Motor neuron (in vitro differentiated cells): ENCODE measurements at regions not wholly inside any gene's neighbourhood (a gene's known extent, or its start where the extent isn't known, plus 50 kb on each side); places are given as distances from the start of the nearest gene placed in this dataset.
A peak's percentile ranks its signal among the peaks of the same experiment; 100 is the strongest.

Experiments used
- ATAC-seq, 8 experiments: fragments of 200-7000 bp; cut with Tn5 transposase; replicated peaks in 6 of 8; 2 replicates each; pipeline ENCODE4 v1.8.0; 2021; ENCODE audit warnings: mild to moderate bottlenecking in 8 of 8, moderate library complexity in 8 of 8
- H3K27ac ChIP-seq, 2 donors: fragments of 250-450 bp; sonication (Bioruptor Pico); 2 replicates each; pipeline ENCODE4 v1.9.0; 2021; ENCODE audit warnings: antibody characterized with exemption in 2 of 2, mild to moderate bottlenecking in 2 of 2, moderate library complexity in 1 of 2
- H3K4me1 ChIP-seq, 2 donors: fragments of 250-450 bp; sonication (Bioruptor Pico); replicated peaks in 1 of 2; 2 replicates each; pipeline ENCODE4 v1.6.1; 2021; ENCODE audit warnings: antibody characterized with exemption in 2 of 2, mild to moderate bottlenecking in 2 of 2, moderate library complexity in 1 of 2
- H3K4me3 ChIP-seq, 5 donors: fragments of 250-450 bp; sonication (Bioruptor Pico); 2 replicates each; pipeline ENCODE4 v1.9.0; 2021; ENCODE audit warnings: antibody characterized with exemption in 5 of 5, mild to moderate bottlenecking in 5 of 5, moderate library complexity in 4 of 5
- WGBS, 10 experiments: fragments of 450-650 bp; shearing (Covaris generic); methylation state at CpG; one replicate each; pipeline ENCODE4 v1.0.0; 2022; 5-methylcytosine and 5-hydroxymethylcytosine counted together
- in situ Hi-C, 9 experiments: fragments of 400-800 bp; cut with MboI; loops; one replicate each; pipeline ENCODE4 v1.15.0; 2021; ENCODE audit warnings: low sequenced_read_pairs in 9 of 9, low pct_unique_long_range_greater_than_20kb in 2 of 9; ENCODE audit not compliant: unreplicated experiment in 9 of 9

GRCh38 chr4:96465834-96466233, 625.9 kb downstream of the PDHA2 start:
- no peak for ATAC-seq
- WGBS, 10 experiments, result 0 to 100% (median 47%) methylated on average over 2 of the region's 2 CpGs; no CpG with 5 or more reads in 2 of the 10 experiments
- in situ Hi-C loops, result no loop called here
- Histone ChIP-seq H3K4me3 (no peak overlapping the region), H3K4me1 (no peaks in the 10 kb centered on the region), H3K27ac (no peak overlapping the region)

GRCh38 chr4:96471956-96472867, 632.3 kb downstream of the PDHA2 start:
- H3K4me3 ChIP-seq, result no peak overlapping the region
- ATAC-seq, result peak in 2 of 8 experiments; percentile 53 to 80
- no peak overlapping the region for H3K27ac ChIP-seq
- in situ Hi-C loops, result no loop called here
- H3K4me1 ChIP-seq, result peaks cover 0 to 3% of the 10 kb centered on the region in 2 donors

- 0 to 100% (median 63%) methylated on average over 1 of the region's 1 CpG; no CpG with 5 or more reads in 1 of the 10 experiments for WGBS, 10 experiments
- H3K4me3 ChIP-seq, result no peak overlapping the region
- ATAC-seq, result peak in 4 of 8 experiments; percentile 35 to 44 (median 40)
- in situ Hi-C loops, result no loop called here
- no peak overlapping the region for H3K27ac ChIP-seq
- H3K4me1 ChIP-seq, result peaks cover 0 to 3% of the 10 kb centered on the region in 2 donors
Observed at GRCh38 chr4:96473246-96473645, 633.4 kb downstream of the PDHA2 start.

- no peak for ATAC-seq
- no peaks in the 10 kb centered on the region for H3K4me1 ChIP-seq
- no peak overlapping the region for H3K27ac ChIP-seq
- in situ Hi-C loops, result no loop called here
- no peak overlapping the region for H3K4me3 ChIP-seq
- WGBS, 10 experiments, result 0 to 96% (median 72%) methylated on average over 1 to 3 of the region's 4 CpGs; no CpG with 5 or more reads in 3 of the 10 experiments
Observed at GRCh38 chr4:96483308-96484030, 643.6 kb downstream of the PDHA2 start.

GRCh38 chr4:96486563-96486962, 646.7 kb downstream of the PDHA2 start:
- ATAC-seq, result no peak
- Histone ChIP-seq H3K4me1 (no peaks in the 10 kb centered on the region), H3K4me3 (no peak overlapping the region), H3K27ac (no peak overlapping the region)
- in situ Hi-C loops, result no loop called here

GRCh38 chr4:96497621-96498020, 657.7 kb downstream of the PDHA2 start:
- ATAC-seq, result no peak
- in situ Hi-C loops, result no loop called here
- Histone ChIP-seq H3K27ac (no peak overlapping the region), H3K4me3 (no peak overlapping the region), H3K4me1 (no peaks in the 10 kb centered on the region)
- WGBS, 10 experiments, result 0 to 100% (median 57%) methylated on average over 1 to 2 of the region's 2 CpGs; no CpG with 5 or more reads in 1 of the 10 experiments

GRCh38 chr4:96504386-96504785, 664.5 kb downstream of the PDHA2 start:
- in situ Hi-C loops, result no loop called here
- no peak for ATAC-seq
- Histone ChIP-seq H3K4me3 (no peak overlapping the region), H3K27ac (no peak overlapping the region), H3K4me1 (no peaks in the 10 kb centered on the region)
- 2 to 93% (median 73%) methylated on average over 2 to 5 of the region's 5 CpGs; no CpG with 5 or more reads in 1 of the 10 experiments for WGBS, 10 experiments

- Histone ChIP-seq H3K4me3 (no peak overlapping the region), H3K4me1 (no peaks in the 10 kb centered on the region), H3K27ac (no peak overlapping the region)
- no peak for ATAC-seq
- in situ Hi-C loops, result no loop called here
- 0 to 100% (median 29%) methylated on average over 1 to 2 of the region's 2 CpGs; no CpG with 5 or more reads in 3 of the 10 experiments for WGBS, 10 experiments
Observed at GRCh38 chr4:96509039-96509741, 669.3 kb downstream of the PDHA2 start.

GRCh38 chr4:96519291-96519690, 679.4 kb downstream of the PDHA2 start:
- WGBS, 10 experiments, result 0 to 100% (median 33%) methylated on average over 1 of the region's 1 CpG; no CpG with 5 or more reads in 2 of the 10 experiments

GRCh38 chr4:96521046-96521536, 681.2 kb downstream of the PDHA2 start:
- peaks cover 0 to 6% of the 10 kb centered on the region in 2 donors for H3K4me1 ChIP-seq
- no peak overlapping the region for H3K27ac ChIP-seq
- WGBS, 10 experiments, result 100% methylated on average over 5 of the region's 18 CpGs; no CpG with 5 or more reads in 9 of the 10 experiments
- in situ Hi-C loops, result no loop called here
- H3K4me3 ChIP-seq, result no peak overlapping the region
- no peak for ATAC-seq

More at GRCh38 chr4:96519291-96519690, 679.4 kb downstream of the PDHA2 start:
- in situ Hi-C loops, result no loop called here
- no peak overlapping the region for H3K27ac ChIP-seq
- H3K4me1 ChIP-seq, result peaks cover 0 to 6% of the 10 kb centered on the region in 2 donors
- no peak overlapping the region for H3K4me3 ChIP-seq
- no peak for ATAC-seq

- H3K27ac ChIP-seq, result no peak overlapping the region
- in situ Hi-C loops, result no loop called here
- ATAC-seq, result no peak
- 0 to 100% (median 77%) methylated on average over 1 to 5 of the region's 5 CpGs for WGBS, 10 experiments
- H3K4me3 ChIP-seq, result no peak overlapping the region
- H3K4me1 ChIP-seq, result peaks cover 0 to 6% of the 10 kb centered on the region in 2 donors
Observed at GRCh38 chr4:96523611-96524010, 683.7 kb downstream of the PDHA2 start.

GRCh38 chr4:96524311-96524875, 684.5 kb downstream of the PDHA2 start:
- no peak overlapping the region for H3K4me3 ChIP-seq
- ATAC-seq, result no peak
- in situ Hi-C loops, result no loop called here
- H3K4me1 ChIP-seq, result peaks cover 0 to 6% of the 10 kb centered on the region in 2 donors
- WGBS, 10 experiments, result 4 to 100% (median 67%) methylated on average over 1 to 9 of the region's 12 CpGs; no CpG with 5 or more reads in 2 of the 10 experiments
- no peak overlapping the region for H3K27ac ChIP-seq
